Gastroesophageal sphincter (tissue), 3 donors: ENCODE measurements at regions not wholly inside any gene's neighbourhood (a gene's known extent, or its start where the extent isn't known, plus 50 kb on each side); places are given as distances from the start of the nearest gene placed in this dataset.

Experiments
- EP300 ChIP-seq: sonication (generic); formaldehyde crosslinking; IDR thresholded peaks from one replicate; pipeline ENCODE4 v1.6.1; 2017; ENCODE audit warnings: antibody characterized with exemption, mild to moderate bottlenecking
- POLR2A ChIP-seq, 2 donors: fragments of 450-650 bp; IDR thresholded peaks; one replicate each; pipeline ENCODE4 v1.6.1; 2017; ENCODE audit warnings: antibody characterized with exemption in 2 of 2, mild to moderate bottlenecking in 2 of 2, moderate library complexity in 1 of 2
- POLR2AphosphoS5 ChIP-seq: sonication (generic); formaldehyde crosslinking; IDR thresholded peaks from one replicate; pipeline ENCODE4 v1.6.1; 2017; ENCODE audit warnings: antibody characterized with exemption
- TF ChIP-seq, protein P1 (sequence below), 4 experiments: fragments of 200-600 bp in 2 of 4; fragments of 450-650 bp in 2 of 4; sonication (generic) in 1 of 4; IDR thresholded peaks; one replicate each; pipeline ENCODE4 v1.5.1; 2017 to 2019; ENCODE audit warnings: antibody characterized with exemption in 4 of 4, mild to moderate bottlenecking in 2 of 4, moderate library complexity in 2 of 4

DNA sequence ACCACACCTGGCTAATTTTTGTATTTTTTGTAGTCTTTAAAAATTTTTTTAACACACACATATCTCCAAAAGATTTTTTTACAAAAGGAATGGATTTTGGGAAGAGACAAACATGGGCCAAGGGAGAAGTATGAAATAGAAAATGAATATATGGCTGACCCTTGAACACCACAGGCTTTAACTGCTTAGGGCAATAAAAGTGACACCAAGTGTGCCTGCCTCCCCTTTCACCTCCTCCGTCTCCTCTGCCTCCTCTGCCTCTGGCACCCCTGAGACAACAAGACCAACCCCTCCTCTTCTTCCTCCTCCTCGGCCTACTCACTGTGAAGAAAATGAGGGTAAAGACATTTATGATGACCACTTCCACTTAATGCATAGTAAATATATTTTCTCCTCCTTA lies 483.9 kb downstream of the KDM4C start:
- no peak for TF ChIP-seq POLR2A (IDR thresholded peaks at IDR 0.05)
- no peak for TF ChIP-seq EP300
- TF ChIP-seq, protein P1, sequence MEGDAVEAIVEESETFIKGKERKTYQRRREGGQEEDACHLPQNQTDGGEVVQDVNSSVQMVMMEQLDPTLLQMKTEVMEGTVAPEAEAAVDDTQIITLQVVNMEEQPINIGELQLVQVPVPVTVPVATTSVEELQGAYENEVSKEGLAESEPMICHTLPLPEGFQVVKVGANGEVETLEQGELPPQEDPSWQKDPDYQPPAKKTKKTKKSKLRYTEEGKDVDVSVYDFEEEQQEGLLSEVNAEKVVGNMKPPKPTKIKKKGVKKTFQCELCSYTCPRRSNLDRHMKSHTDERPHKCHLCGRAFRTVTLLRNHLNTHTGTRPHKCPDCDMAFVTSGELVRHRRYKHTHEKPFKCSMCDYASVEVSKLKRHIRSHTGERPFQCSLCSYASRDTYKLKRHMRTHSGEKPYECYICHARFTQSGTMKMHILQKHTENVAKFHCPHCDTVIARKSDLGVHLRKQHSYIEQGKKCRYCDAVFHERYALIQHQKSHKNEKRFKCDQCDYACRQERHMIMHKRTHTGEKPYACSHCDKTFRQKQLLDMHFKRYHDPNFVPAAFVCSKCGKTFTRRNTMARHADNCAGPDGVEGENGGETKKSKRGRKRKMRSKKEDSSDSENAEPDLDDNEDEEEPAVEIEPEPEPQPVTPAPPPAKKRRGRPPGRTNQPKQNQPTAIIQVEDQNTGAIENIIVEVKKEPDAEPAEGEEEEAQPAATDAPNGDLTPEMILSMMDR (IDR thresholded peaks at IDR 0.05), result no peak
- no peak for TF ChIP-seq POLR2AphosphoS5
